ENCODE measurements at regions not wholly inside any gene's neighbourhood (a gene's known extent, or its start where the extent isn't known, plus 50 kb on each side); places are given as distances from the start of the nearest gene placed in this dataset.
"Not testable (repeated sequence)": the region's sequence is repeated elsewhere in the genome, so short reads cannot be mapped to it uniquely, and the experiment has no call there.

- Histone ChIP-seq H3K27me3 (ENCODE audit: insufficient read depth, low read length) (no peaks in the 10 kb centered on the region), H3K4me2 (ENCODE audit: low read length) (no peak overlapping the region), H3K36me3 (ENCODE audit: insufficient read depth, low read length) (no peaks in the 10 kb centered on the region), H3K79me2 (ENCODE audit: insufficient read depth, low read length) (no peaks in the 10 kb centered on the region), H3K27ac (ENCODE audit: low read depth, low read length) (no peak overlapping the region), H2AFZ (ENCODE audit: low read depth, low read length) (no peak overlapping the region), H4K20me1 (ENCODE audit: insufficient read depth, low read length) (no peaks in the 10 kb centered on the region), H3K4me3 (ENCODE audit: insufficient read depth, low read depth, low read length) (no peak overlapping the region), H3K9me3 (ENCODE audit: insufficient read depth, low read depth, low read length) (no peaks in the 10 kb centered on the region), H3K9ac (ENCODE audit: low read length) (no peak overlapping the region), H3K4me1 (ENCODE audit: insufficient read depth, low read length) (no peaks in the 10 kb centered on the region)
- H3K9me3 Mint-ChIP-seq (ENCODE audit: unreplicated experiment) = peaks cover 7% of the 10 kb centered on the region
- no peak for FAIRE-seq
- H3K4me1 Mint-ChIP-seq (ENCODE audit: low read depth, unreplicated experiment) = no peaks in the 10 kb centered on the region
- no peak for DNase-seq (ENCODE audit: low read depth)
- no peak overlapping the region for H3K4me3 Mint-ChIP-seq (ENCODE audit: unreplicated experiment)
- H3K27me3 Mint-ChIP-seq (ENCODE audit: low read depth, unreplicated experiment) = no peaks in the 10 kb centered on the region
- H3K36me3 Mint-ChIP-seq (ENCODE audit: low read depth, unreplicated experiment) = no peaks in the 10 kb centered on the region
- TF ChIP-seq EZH2 (IDR thresholded peaks at IDR 0.05; ENCODE audit: insufficient read depth, low read length) = no peak
- TF ChIP-seq CTCF (IDR thresholded peaks at IDR 0.05; ENCODE audit: insufficient read depth, low read depth, low read length) = no peak
- no peak overlapping the region for H3K27ac Mint-ChIP-seq (ENCODE audit: unreplicated experiment)
These were observed 336.8 kb upstream of the SASH1 start for GRCh38 chr6:148005806-148006205.

- not testable (repeated sequence) for H3K36me3 ChIP-seq (ENCODE audit: insufficient read depth, low read length); H3K4me3 Mint-ChIP-seq (ENCODE audit: unreplicated experiment); H4K20me1 ChIP-seq (ENCODE audit: insufficient read depth, low read length); H3K27ac ChIP-seq (ENCODE audit: low read depth, low read length); H3K9ac ChIP-seq (ENCODE audit: low read length); H3K9me3 Mint-ChIP-seq (ENCODE audit: unreplicated experiment); H3K4me1 ChIP-seq (ENCODE audit: insufficient read depth, low read length); H3K9me3 ChIP-seq (ENCODE audit: insufficient read depth, low read depth, low read length); H3K27me3 ChIP-seq (ENCODE audit: insufficient read depth, low read length); H3K4me3 ChIP-seq (ENCODE audit: insufficient read depth, low read depth, low read length); H3K36me3 Mint-ChIP-seq (ENCODE audit: low read depth, unreplicated experiment); H3K27ac Mint-ChIP-seq (ENCODE audit: unreplicated experiment); FAIRE-seq; H3K27me3 Mint-ChIP-seq (ENCODE audit: low read depth, unreplicated experiment); H3K4me2 ChIP-seq (ENCODE audit: low read length); DNase-seq (ENCODE audit: low read depth); H2AFZ ChIP-seq (ENCODE audit: low read depth, low read length); H3K79me2 ChIP-seq (ENCODE audit: insufficient read depth, low read length); H3K4me1 Mint-ChIP-seq (ENCODE audit: low read depth, unreplicated experiment)
These were observed 332.1 kb upstream of the SASH1 start for GRCh38 chr6:148010516-148010915.

- H3K27me3 Mint-ChIP-seq (ENCODE audit: low read depth, unreplicated experiment) = no peaks in the 10 kb centered on the region
- H3K36me3 ChIP-seq (ENCODE audit: insufficient read depth, low read length) = no peaks in the 10 kb centered on the region
- no peak for FAIRE-seq
These were observed 326.6 kb upstream of the SASH1 start for GRCh38 chr6:148016013-148016412.

More at GRCh38 chr6:148016013-148016412, 326.6 kb upstream of the SASH1 start:
- no peaks in the 10 kb centered on the region for H3K9me3 Mint-ChIP-seq (ENCODE audit: unreplicated experiment)
- H3K27ac Mint-ChIP-seq (ENCODE audit: unreplicated experiment) = no peak overlapping the region
- H2AFZ ChIP-seq (ENCODE audit: low read depth, low read length) = no peak overlapping the region
- no peak overlapping the region for H3K9ac ChIP-seq (ENCODE audit: low read length)
- no peaks in the 10 kb centered on the region for H3K27me3 ChIP-seq (ENCODE audit: insufficient read depth, low read length)
- no peak overlapping the region for H3K4me3 ChIP-seq (ENCODE audit: insufficient read depth, low read depth, low read length)
- H3K4me3 Mint-ChIP-seq (ENCODE audit: unreplicated experiment) = no peak overlapping the region
- H3K27ac ChIP-seq (ENCODE audit: low read depth, low read length) = no peak overlapping the region
- H3K36me3 Mint-ChIP-seq (ENCODE audit: low read depth, unreplicated experiment) = no peaks in the 10 kb centered on the region
- no peaks in the 10 kb centered on the region for H3K9me3 ChIP-seq (ENCODE audit: insufficient read depth, low read depth, low read length)
- DNase-seq (ENCODE audit: low read depth) = no peak
- no peaks in the 10 kb centered on the region for H3K79me2 ChIP-seq (ENCODE audit: insufficient read depth, low read length)
- no peaks in the 10 kb centered on the region for H3K4me1 ChIP-seq (ENCODE audit: insufficient read depth, low read length)
- TF ChIP-seq CTCF (IDR thresholded peaks at IDR 0.05; ENCODE audit: insufficient read depth, low read depth, low read length) (no peak), EZH2 (IDR thresholded peaks at IDR 0.05; ENCODE audit: insufficient read depth, low read length) (no peak)
- H3K4me1 Mint-ChIP-seq (ENCODE audit: low read depth, unreplicated experiment) = no peaks in the 10 kb centered on the region
- H3K4me2 ChIP-seq (ENCODE audit: low read length) = no peak overlapping the region
- no peaks in the 10 kb centered on the region for H4K20me1 ChIP-seq (ENCODE audit: insufficient read depth, low read length)

Measured in astrocyte (in vitro differentiated cells and primary cell).